Amniotic stem cell (primary cell): ENCODE measurements at regions not wholly inside any gene's neighbourhood (a gene's known extent, or its start where the extent isn't known, plus 50 kb on each side); places are given as distances from the start of the nearest gene placed in this dataset.

ENCODE experiments used
- DNase-seq: peaks from one replicate; lab custom pipeline; 2025; lab: John Stamatoyannopoulos, UW

- DNase-seq, result peak; percentile 6
Observed at GRCh38 chr15:77821188-77821958, 188.7 kb upstream of the LINGO1 start.

- no peak for DNase-seq
Observed at GRCh38 chr15:77819851-77820728, 187.4 kb upstream of the LINGO1 start.

- no peak for DNase-seq
Observed at GRCh38 chr15:77819048-77819850, 186.5 kb upstream of the LINGO1 start.

GRCh38 chr15:77818484-77819047, 185.9 kb upstream of the LINGO1 start:
- DNase-seq, result no peak

- DNase-seq, result no peak
Observed at GRCh38 chr15:77817434-77817833, 184.7 kb upstream of the LINGO1 start.

- no peak for DNase-seq
Observed at GRCh38 chr15:77816983-77817382, 184.3 kb upstream of the LINGO1 start.

GRCh38 chr15:77815015-77815414, 182.3 kb upstream of the LINGO1 start:
- no peak for DNase-seq

GRCh38 chr15:77812664-77813063, 180.0 kb upstream of the LINGO1 start:
- no peak for DNase-seq

- DNase-seq, result no peak
Observed at GRCh38 chr15:77811270-77811669, 178.6 kb upstream of the LINGO1 start.

- no peak for DNase-seq
Observed at GRCh38 chr15:77810130-77810571, 177.4 kb upstream of the LINGO1 start.

GRCh38 chr15:77808581-77809177, 176.0 kb upstream of the LINGO1 start:
- DNase-seq, result no peak

GRCh38 chr15:77808075-77808474, 175.4 kb upstream of the LINGO1 start:
- no peak for DNase-seq

- no peak for DNase-seq
Observed at GRCh38 chr15:77807611-77808010, 174.9 kb upstream of the LINGO1 start.

GRCh38 chr15:77807115-77807514, 174.4 kb upstream of the LINGO1 start:
- DNase-seq, result no peak

GRCh38 chr15:77804210-77804609, 171.5 kb upstream of the LINGO1 start:
- no peak for DNase-seq

- DNase-seq, result no peak
Observed at GRCh38 chr15:77803487-77803886, 170.8 kb upstream of the LINGO1 start.

GRCh38 chr15:77800305-77800704, 167.6 kb upstream of the LINGO1 start:
- DNase-seq, result no peak

- no peak for DNase-seq
Observed at GRCh38 chr15:77798847-77799246, 166.1 kb upstream of the LINGO1 start.

GRCh38 chr15:77798151-77798835, 165.6 kb upstream of the LINGO1 start:
- DNase-seq, result no peak

GRCh38 chr15:77797270-77797669, 164.6 kb upstream of the LINGO1 start:
- DNase-seq, result no peak
